ENCODE measurements at regions not wholly inside any gene's neighbourhood (a gene's known extent, or its start where the extent isn't known, plus 50 kb on each side); places are given as distances from the start of the nearest gene placed in this dataset.

DNA sequence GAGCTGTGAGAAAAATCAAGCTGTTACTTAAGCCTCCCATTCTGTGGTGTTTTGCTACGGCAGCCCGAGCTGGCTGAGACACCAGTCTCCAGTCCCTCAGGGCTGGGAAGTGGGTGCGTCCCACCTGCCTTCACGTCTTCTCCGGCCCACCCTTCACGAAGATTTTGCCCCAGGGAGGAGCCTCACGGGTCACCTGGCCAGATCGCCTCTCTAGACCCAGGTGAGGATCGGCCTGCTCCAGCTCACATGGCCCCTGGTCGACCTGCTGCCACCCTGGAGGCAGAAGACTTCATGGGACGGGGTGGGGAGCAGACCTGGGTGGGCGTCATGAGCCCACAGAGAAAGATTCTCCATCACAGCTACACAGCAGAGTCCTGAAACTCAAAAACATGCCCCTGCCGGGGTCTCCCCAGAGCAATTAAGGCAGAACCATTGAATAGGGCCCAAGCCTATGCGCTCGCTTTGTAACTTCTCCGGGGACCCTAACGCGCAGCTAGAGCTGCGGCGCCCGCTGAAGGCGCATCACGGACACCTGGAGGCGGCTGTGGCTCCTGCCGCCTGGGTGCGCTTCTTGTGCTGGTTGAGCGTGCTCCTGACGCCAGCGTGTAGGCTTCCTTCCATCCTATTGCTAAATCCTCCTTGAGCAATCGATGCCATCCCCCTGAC, 92.6 kb upstream of the ALDH1A3 start:
- no peaks in the 10 kb centered on the region for H3K36me3 ChIP-seq (ENCODE audit: control insufficient read depth, insufficient read depth, low read length)
- no peak overlapping the region for H3K9ac ChIP-seq (ENCODE audit: low read length)
- H3K9me3 ChIP-seq (ENCODE audit: control insufficient read depth, low read length): no peaks in the 10 kb centered on the region
- H3K27me3 ChIP-seq (ENCODE audit: control insufficient read depth, insufficient read depth, low read length): no peaks in the 10 kb centered on the region
- no peaks in the 10 kb centered on the region for H3K4me1 ChIP-seq (ENCODE audit: control insufficient read depth, insufficient read depth, low read length)
- no peak overlapping the region for H3K4me3 ChIP-seq (ENCODE audit: low read length)

DNA sequence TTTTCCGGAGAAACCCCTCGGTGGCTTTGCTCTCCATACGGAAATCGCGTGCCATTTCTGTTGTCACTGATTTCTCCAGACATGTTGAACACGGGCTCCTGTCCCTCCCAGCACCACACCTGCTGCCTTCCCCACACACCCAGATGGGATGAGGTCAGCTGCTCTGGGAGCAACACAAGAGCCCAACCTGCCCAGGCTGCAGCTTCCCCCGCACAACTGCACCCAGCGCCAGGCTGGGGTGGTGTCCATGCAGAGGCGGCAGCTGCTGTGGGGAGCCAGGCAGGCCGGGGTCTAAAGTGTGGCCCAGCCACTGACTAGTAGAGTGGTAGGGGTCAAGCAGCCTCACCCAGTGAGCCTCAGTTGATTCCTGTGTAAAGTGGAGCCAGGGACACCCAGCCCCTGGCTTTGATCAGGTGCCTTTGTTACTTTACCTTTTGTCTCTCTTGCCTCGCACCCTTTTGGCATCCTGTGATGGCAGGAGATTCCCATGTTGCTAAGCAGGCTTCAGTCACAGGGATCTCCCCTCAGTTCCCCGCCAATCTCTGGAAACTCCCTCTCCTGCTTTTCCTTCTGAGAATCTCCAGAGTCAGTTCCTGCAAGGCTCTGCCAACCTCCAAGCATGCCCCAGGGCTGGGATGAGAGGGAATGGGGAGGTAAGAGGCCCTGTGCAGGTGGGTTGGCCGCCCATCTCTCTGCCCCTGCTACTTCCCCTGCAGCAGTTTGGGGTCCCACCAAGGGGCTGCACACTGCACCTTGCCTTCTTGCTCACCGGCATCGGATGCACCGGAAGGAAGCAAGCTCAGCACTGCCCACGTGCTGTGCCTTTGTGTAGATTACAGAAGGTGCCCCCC, 91.8 kb upstream of the ALDH1A3 start:
- Histone ChIP-seq H3K4me3 (ENCODE audit: low read length) (no peak overlapping the region), H3K4me1 (ENCODE audit: control insufficient read depth, insufficient read depth, low read length) (no peaks in the 10 kb centered on the region), H3K36me3 (ENCODE audit: control insufficient read depth, insufficient read depth, low read length) (no peaks in the 10 kb centered on the region), H3K9me3 (ENCODE audit: control insufficient read depth, low read length) (no peaks in the 10 kb centered on the region), H3K27me3 (ENCODE audit: control insufficient read depth, insufficient read depth, low read length) (no peaks in the 10 kb centered on the region), H3K9ac (ENCODE audit: low read length) (no peak overlapping the region)

DNA sequence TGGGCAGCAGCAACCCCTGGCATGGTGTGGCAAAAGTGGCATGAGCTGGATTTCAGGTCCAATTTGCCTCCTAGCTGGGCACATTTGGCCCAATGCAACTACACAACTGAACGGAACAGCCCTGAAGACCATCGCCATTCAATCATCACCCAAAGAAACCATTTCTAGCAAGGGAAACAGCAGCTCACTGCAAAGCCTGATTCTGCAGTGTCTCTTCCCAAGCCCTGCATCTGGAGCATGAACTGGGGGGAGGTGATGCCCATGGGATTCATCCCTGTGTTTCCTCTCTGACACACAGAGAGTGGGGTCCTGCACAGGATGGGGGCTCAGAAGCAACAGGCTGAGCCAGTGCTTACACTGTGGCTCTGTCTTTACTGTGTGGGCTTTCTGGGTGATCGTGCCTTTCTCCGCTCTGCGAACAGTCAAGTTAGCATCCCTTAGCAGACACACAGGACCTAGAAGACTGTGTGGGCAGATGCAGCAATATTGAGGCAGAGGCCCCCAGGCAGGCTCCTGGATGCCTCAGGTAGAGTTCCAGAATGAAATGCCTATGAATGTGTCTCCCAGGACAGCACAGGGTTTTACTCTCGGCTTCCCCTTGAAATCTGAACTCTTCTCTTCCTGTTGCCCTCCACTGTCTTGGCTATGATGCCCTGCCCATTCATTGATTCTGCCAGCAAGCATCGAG, 91.1 kb upstream of the ALDH1A3 start:
- H3K9me3 ChIP-seq (ENCODE audit: control insufficient read depth, low read length): no peaks in the 10 kb centered on the region
- H3K4me1 ChIP-seq (ENCODE audit: control insufficient read depth, insufficient read depth, low read length): no peaks in the 10 kb centered on the region
- no peaks in the 10 kb centered on the region for H3K27me3 ChIP-seq (ENCODE audit: control insufficient read depth, insufficient read depth, low read length)
- no peak overlapping the region for H3K4me3 ChIP-seq (ENCODE audit: low read length)
- H3K9ac ChIP-seq (ENCODE audit: low read length): no peak overlapping the region
- H3K36me3 ChIP-seq (ENCODE audit: control insufficient read depth, insufficient read depth, low read length): no peaks in the 10 kb centered on the region

DNA sequence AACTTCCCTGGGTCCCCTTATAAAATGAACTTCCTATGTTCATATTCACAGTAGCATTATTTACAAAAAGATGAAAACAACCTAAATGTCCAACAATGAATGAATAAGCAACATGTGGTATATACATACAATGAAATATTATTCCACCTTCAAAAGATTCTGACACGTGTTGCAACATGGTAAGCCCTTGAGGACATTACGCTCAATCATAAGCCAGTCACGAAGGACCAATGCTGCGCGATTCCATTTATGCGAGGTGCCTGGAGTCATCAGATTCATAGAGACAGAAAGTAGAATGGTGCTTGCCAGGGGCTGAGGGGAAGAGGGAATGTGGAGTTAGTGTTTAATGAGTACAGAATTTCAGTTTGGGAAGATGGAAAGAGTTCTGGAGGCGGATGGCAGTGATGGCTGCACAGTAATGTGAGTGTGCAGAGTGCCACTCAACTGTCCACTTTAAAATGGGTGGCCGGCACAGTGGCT, 88.8 kb upstream of the ALDH1A3 start:
- no peaks in the 10 kb centered on the region for H3K9me3 ChIP-seq (ENCODE audit: control insufficient read depth, low read length)
- no peak overlapping the region for H3K4me3 ChIP-seq (ENCODE audit: low read length)
- no peaks in the 10 kb centered on the region for H3K36me3 ChIP-seq (ENCODE audit: control insufficient read depth, insufficient read depth, low read length)
- no peak overlapping the region for H3K9ac ChIP-seq (ENCODE audit: low read length)
- H3K4me1 ChIP-seq (ENCODE audit: control insufficient read depth, insufficient read depth, low read length): no peaks in the 10 kb centered on the region
- no peaks in the 10 kb centered on the region for H3K27me3 ChIP-seq (ENCODE audit: control insufficient read depth, insufficient read depth, low read length)

GRCh38 chr15:100794008-100794407, 85.6 kb upstream of the ALDH1A3 start:
- Histone ChIP-seq H3K4me1 (ENCODE audit: control insufficient read depth, insufficient read depth, low read length) (no peaks in the 10 kb centered on the region), H3K27me3 (ENCODE audit: control insufficient read depth, insufficient read depth, low read length) (no peaks in the 10 kb centered on the region), H3K4me3 (ENCODE audit: low read length) (no peak overlapping the region), H3K9ac (ENCODE audit: low read length) (no peak overlapping the region), H3K36me3 (ENCODE audit: control insufficient read depth, insufficient read depth, low read length) (no peaks in the 10 kb centered on the region), H3K9me3 (ENCODE audit: control insufficient read depth, low read length) (no peaks in the 10 kb centered on the region)

GRCh38 chr15:100801256-100801900, 78.3 kb upstream of the ALDH1A3 start:
- Histone ChIP-seq H3K4me3 (ENCODE audit: low read length) (no peak overlapping the region), H3K36me3 (ENCODE audit: control insufficient read depth, insufficient read depth, low read length) (no peaks in the 10 kb centered on the region), H3K9me3 (ENCODE audit: control insufficient read depth, low read length) (no peaks in the 10 kb centered on the region), H3K4me1 (ENCODE audit: control insufficient read depth, insufficient read depth, low read length) (no peaks in the 10 kb centered on the region), H3K27me3 (ENCODE audit: control insufficient read depth, insufficient read depth, low read length) (no peaks in the 10 kb centered on the region), H3K9ac (ENCODE audit: low read length) (no peak overlapping the region)

- no peaks in the 10 kb centered on the region for H3K4me1 ChIP-seq (ENCODE audit: control insufficient read depth, insufficient read depth, low read length)
Measured at GRCh38 chr15:100802421-100803170, 77.0 kb upstream of the ALDH1A3 start.

GRCh38 chr15:100803171-100803440, 76.5 kb upstream of the ALDH1A3 start:
- Histone ChIP-seq H3K4me1 (ENCODE audit: control insufficient read depth, insufficient read depth, low read length) (no peaks in the 10 kb centered on the region), H3K4me3 (ENCODE audit: low read length) (no peak overlapping the region), H3K27me3 (ENCODE audit: control insufficient read depth, insufficient read depth, low read length) (no peaks in the 10 kb centered on the region), H3K9me3 (ENCODE audit: control insufficient read depth, low read length) (no peaks in the 10 kb centered on the region), H3K36me3 (ENCODE audit: control insufficient read depth, insufficient read depth, low read length) (no peaks in the 10 kb centered on the region), H3K9ac (ENCODE audit: low read length) (no peak overlapping the region)

More at GRCh38 chr15:100802421-100803170, 77.0 kb upstream of the ALDH1A3 start:
- no peaks in the 10 kb centered on the region for H3K9me3 ChIP-seq (ENCODE audit: control insufficient read depth, low read length)
- no peaks in the 10 kb centered on the region for H3K27me3 ChIP-seq (ENCODE audit: control insufficient read depth, insufficient read depth, low read length)
- no peaks in the 10 kb centered on the region for H3K36me3 ChIP-seq (ENCODE audit: control insufficient read depth, insufficient read depth, low read length)
- no peak overlapping the region for H3K9ac ChIP-seq (ENCODE audit: low read length)
- no peak overlapping the region for H3K4me3 ChIP-seq (ENCODE audit: low read length)

- Histone ChIP-seq H3K4me1 (ENCODE audit: control insufficient read depth, insufficient read depth, low read length) (no peaks in the 10 kb centered on the region), H3K27me3 (ENCODE audit: control insufficient read depth, insufficient read depth, low read length) (no peaks in the 10 kb centered on the region), H3K36me3 (ENCODE audit: control insufficient read depth, insufficient read depth, low read length) (no peaks in the 10 kb centered on the region), H3K9ac (ENCODE audit: low read length) (no peak overlapping the region), H3K9me3 (ENCODE audit: control insufficient read depth, low read length) (no peaks in the 10 kb centered on the region), H3K4me3 (ENCODE audit: low read length) (no peak overlapping the region)
Measured at GRCh38 chr15:100806157-100806556, 73.5 kb upstream of the ALDH1A3 start.

- no peaks in the 10 kb centered on the region for H3K4me1 ChIP-seq (ENCODE audit: control insufficient read depth, insufficient read depth, low read length)
- no peaks in the 10 kb centered on the region for H3K27me3 ChIP-seq (ENCODE audit: control insufficient read depth, insufficient read depth, low read length)
- no peak overlapping the region for H3K4me3 ChIP-seq (ENCODE audit: low read length)
- H3K36me3 ChIP-seq (ENCODE audit: control insufficient read depth, insufficient read depth, low read length): no peaks in the 10 kb centered on the region
- H3K9me3 ChIP-seq (ENCODE audit: control insufficient read depth, low read length): no peaks in the 10 kb centered on the region
- H3K9ac ChIP-seq (ENCODE audit: low read length): no peak overlapping the region
Measured at GRCh38 chr15:100807028-100807427, 72.6 kb upstream of the ALDH1A3 start.

- H3K36me3 ChIP-seq (ENCODE audit: control insufficient read depth, insufficient read depth, low read length): no peaks in the 10 kb centered on the region
- H3K4me3 ChIP-seq (ENCODE audit: low read length): no peak overlapping the region
- H3K4me1 ChIP-seq (ENCODE audit: control insufficient read depth, insufficient read depth, low read length): no peaks in the 10 kb centered on the region
- H3K27me3 ChIP-seq (ENCODE audit: control insufficient read depth, insufficient read depth, low read length): no peaks in the 10 kb centered on the region
- no peak overlapping the region for H3K9ac ChIP-seq (ENCODE audit: low read length)
- H3K9me3 ChIP-seq (ENCODE audit: control insufficient read depth, low read length): no peaks in the 10 kb centered on the region
Measured at GRCh38 chr15:100808691-100809090, 70.9 kb upstream of the ALDH1A3 start.

All from mucosa of stomach (tissue), 1 donor.